HG03103 (cell line): ENCODE measurements at regions not wholly inside any gene's neighbourhood (a gene's known extent, or its start where the extent isn't known, plus 50 kb on each side); places are given as distances from the start of the nearest gene placed in this dataset.

Experiments used
- ATAC-seq: cut with Tn5 transposase; IDR thresholded peaks from one replicate; pipeline ENCODE4 v1.9.1; 2021; ENCODE audit warnings: low read depth; ENCODE audit not compliant: unreplicated experiment

DNA sequence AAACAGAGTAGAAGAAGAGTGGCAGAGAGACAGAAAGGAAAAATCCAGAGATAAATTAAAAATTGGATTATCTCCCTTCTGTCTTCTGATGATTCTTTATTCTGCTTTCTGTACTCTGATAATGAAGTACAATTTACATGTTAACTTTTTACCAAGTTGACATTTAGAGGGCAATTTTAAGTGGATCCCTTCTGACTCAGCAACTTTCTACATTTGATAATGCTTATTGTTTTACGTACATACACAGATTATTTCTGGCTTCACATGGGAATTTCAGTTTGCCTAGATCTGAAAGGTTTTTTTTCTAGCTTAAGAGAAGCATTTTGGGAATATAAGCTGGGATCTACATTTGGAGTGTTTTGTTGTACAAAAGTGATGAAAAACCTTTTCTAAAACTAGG is 491.3 kb downstream of the OTOL1 start:
- no peak for ATAC-seq

DNA sequence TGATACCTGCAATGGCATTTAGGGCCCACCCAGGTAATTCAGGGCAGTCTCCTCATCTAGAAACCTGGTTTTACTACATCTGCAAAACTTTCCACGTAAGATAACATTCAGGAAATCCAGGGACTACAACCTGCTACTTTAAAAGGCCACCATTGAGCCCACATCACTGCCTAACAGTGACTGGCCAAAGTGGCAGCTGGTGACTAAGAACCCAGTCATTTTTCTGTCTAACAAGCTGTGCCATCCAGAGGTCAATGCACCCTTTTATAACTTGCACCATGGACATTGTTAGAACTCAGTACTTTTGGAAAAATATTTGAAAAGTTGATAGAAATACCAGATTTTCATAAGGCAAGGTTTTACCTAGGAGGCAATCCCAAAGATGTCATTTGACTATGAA is 492.4 kb downstream of the OTOL1 start:
- no peak for ATAC-seq

GRCh38 chr3:161990036-161990435 is 493.4 kb downstream of the OTOL1 start:
- no peak for ATAC-seq

DNA sequence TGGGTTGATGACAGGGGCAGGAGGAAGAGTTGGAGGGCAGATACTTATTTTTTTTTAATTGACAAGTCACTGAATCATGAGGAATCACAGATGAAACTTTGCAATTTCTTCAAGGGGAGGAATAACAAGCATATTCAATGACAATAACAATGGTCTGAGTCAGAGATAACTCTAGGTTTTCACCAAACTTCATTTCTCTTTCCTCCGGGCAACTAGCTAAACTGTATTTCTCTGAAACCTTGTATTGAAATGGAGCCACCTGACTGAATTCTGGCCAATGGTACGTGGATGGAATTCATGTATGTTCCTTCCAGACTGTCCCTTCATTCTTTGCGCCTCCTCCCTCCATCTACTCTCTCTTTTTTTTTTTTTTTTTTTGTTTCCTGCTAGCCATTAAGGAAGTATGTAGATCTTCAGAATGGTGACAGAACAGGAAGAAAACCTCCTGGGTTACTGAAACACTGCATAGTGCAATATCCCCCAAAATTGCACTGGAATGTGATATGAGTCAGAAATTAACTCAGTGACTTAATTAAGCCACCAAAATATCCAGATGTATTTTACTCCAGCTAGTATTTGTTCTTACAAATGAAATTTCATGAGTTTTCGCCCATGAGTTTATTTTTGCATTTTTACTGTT is 495.4 kb downstream of the OTOL1 start:
- ATAC-seq = no peak

DNA sequence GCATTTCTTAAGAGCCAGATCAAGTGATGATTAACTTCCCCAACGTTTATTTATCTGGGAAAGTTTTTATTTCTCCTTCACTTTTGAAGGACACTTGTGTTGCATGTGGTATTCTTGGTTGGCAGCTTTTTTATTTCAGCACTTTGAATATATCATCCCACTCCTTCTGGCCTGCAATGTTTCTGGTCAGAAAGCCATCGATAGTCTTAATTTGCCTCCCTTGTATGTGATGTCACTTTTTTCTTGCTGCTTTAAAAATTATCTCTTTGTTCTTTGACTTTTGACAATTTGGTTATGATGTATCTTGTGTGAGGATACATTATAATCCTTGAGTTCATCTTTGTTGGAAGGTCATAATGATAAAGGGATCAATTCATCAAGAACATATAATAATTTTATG is 503.2 kb downstream of the OTOL1 start:
- no peak for ATAC-seq

DNA sequence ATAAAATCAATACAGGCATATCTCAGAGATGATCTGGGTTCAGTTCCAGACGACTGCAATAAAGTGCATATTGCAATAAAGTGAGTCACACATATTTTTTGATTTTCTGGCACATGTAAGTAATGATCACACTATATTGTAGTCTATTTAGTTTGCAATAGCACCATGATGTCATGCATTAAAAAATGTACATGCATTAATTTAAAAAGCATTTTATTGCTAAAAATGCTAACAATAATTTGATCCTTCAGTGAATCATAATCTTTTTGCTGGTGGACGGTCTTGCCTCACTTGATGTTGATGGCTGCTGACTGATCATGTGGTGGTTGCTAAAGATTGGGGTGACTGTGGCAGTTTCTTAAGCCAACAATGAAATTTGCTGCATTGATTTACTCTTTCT is 511.1 kb downstream of the OTOL1 start:
- no peak for ATAC-seq

GRCh38 chr3:162012633-162013032 is 516.0 kb downstream of the OTOL1 start:
- no peak for ATAC-seq

DNA sequence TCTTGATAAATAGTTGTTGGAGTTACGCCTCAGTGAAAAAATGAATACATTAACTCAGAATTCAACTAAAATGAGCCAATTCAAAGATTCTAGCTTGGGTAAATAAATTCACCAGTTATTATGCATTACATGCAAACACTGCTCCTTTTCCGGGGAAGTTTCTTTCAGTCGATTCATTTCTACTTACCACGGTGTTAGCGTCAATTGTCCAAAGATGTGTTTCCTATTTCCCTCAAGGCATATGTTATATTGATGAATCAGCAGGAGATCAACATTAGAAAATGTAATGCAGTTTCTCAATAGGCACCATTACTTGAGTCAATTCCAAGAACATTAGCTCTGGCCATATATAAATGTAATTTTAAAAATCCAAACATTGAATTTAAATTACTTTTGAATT is 517.7 kb downstream of the OTOL1 start:
- no peak for ATAC-seq

GRCh38 chr3:162015856-162016255 is 519.2 kb downstream of the OTOL1 start:
- no peak for ATAC-seq

- no peak for ATAC-seq
Measured at GRCh38 chr3:162019817-162020216, 523.2 kb downstream of the OTOL1 start.

GRCh38 chr3:162021206-162021605 is 524.6 kb downstream of the OTOL1 start:
- no peak for ATAC-seq

GRCh38 chr3:162022911-162023310 is 526.3 kb downstream of the OTOL1 start:
- no peak for ATAC-seq

DNA sequence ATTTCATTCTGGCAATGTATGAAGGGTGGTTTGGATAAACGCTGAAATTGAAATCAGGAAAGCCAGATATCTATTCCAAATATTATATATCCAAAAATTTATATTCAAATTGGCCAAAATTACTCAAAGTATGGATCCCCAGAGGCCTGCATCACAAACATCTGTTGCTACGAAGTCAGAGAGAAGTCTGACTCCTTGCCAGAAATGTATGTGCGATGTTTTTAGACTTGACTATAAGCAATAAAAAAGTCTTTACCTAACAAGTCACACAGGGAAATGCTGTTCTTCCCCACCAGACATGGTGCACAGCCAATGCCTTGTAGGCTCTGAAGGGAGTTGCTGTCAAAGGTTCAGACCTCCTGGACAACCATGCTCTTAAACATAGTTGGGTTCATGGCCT is 533.1 kb downstream of the OTOL1 start:
- no peak for ATAC-seq

DNA sequence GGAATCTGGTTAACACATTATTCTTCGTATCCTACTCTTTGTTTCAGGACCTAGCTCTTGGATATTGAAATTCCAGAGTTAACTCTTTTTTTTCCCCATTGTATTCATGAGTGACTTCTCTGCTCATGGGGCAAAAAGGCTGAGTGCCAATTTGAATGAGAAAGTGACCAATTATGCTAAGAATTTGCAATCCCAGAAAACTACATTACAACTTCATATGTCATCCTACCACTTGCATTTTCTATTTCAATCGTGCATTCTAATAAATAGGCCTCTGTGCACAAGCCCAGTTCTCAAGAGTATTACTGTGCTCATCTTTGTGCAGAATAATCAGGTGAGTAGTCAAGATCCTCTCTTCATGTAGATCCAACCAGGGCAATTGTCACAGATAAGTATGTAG is 537.8 kb downstream of the OTOL1 start:
- no peak for ATAC-seq

DNA sequence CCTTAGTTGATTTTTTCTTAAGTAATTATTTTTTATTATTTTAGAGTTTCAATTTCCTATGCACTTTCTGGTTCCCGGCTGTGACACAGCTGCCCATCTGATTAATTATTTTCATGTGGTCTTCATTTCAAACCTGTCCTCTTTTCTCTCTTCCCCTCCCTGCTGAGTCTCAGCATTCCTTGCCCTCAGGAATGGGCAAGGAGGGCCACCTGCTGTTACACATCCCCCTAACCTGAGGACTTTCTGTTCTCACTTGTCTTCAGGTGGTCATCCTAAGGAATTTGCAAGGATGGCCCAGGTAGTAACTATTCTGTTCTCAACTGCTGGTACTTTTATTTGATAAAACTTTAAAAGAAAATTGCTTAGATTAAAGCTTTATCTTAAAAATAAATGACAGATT is 545.0 kb downstream of the OTOL1 start:
- no peak for ATAC-seq

DNA sequence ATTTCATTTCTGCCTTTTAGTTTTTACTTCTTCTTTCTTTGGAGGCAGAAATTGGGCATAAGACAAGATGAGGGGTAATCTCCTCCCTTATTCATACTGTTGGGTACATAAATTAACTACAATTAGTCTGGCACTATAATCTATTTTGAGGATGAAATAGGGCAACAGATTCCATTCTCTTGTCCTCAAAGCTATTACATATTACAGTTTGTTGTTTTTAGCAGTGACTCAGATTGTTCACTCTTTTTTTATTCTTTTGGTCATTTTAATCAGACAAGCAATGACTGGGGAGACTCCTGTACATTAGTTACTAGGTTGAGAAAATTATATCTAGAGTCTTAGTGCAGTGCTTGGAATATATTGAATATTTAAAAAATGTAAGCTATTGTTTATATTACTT is 556.0 kb downstream of the OTOL1 start:
- ATAC-seq = no peak

- no peak for ATAC-seq
Measured at GRCh38 chr3:162072656-162073164, 576.1 kb downstream of the OTOL1 start.

DNA sequence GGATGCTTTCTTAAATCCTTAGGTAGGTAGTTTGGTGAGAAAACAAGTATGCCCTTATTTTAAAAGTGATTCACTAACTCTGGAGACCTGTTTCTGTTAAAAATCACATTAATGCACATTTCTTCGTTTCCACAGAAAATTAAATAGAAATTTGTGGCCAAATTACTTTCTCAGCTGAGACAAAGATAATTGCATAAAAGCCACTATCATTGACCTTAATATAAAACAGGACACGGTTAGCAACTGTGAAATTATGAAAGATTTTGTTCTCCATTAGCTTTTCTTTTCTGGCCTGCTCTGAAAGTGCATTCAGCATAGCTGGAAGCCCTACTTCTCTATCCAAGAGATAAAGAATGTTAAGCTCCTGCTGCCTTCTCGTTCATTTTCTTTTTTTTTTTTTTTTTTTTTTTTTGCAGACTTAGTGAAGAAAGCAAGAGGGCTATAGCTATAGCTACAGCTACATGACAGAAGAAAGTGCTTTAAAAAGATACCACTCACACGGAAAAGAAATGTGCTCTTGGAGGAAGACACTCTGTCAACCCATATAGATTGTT is 576.9 kb downstream of the OTOL1 start:
- ATAC-seq = no peak

DNA sequence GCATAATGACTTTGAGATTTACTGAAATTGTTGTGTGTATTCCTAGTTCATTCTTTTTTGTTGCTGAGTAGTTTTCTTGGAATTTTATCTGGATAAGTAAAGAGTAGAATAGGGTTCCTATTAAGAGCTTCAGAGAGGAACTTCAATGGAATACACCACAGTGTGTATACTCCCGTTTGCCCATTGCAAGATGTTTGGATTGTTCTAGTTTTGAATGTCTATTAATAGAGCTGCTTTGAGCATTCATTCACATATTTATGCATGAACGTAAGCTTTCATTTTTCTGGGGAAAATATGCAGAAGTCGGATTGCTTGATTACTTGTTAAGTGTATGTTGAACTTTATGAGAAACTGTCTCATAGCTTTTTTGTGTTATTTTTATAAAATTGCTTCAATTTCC is 580.5 kb downstream of the OTOL1 start:
- no peak for ATAC-seq

- ATAC-seq = no peak
Measured at GRCh38 chr3:162082516-162082915, 585.9 kb downstream of the OTOL1 start.

GRCh38 chr3:162087361-162087760 is 590.8 kb downstream of the OTOL1 start:
- no peak for ATAC-seq

DNA sequence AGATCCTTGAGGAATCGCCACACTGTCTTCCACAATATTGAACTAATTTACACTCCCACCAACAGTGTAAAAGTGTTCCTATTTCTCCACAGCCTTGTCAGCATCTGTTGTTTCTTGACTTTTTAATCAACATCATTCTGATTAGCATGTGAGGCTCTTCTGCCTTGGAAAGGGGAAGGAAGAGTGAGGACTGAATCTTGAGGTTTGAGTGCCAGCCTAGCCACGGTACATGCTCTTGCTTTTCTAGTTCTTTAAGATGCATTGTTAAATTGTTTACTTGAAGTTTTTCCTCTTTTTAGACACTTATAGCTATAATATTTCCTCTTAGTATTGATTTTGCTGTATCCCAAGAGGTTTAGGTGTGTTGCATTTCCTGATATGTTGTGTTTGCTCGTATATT is 596.1 kb downstream of the OTOL1 start:
- ATAC-seq = no peak

DNA sequence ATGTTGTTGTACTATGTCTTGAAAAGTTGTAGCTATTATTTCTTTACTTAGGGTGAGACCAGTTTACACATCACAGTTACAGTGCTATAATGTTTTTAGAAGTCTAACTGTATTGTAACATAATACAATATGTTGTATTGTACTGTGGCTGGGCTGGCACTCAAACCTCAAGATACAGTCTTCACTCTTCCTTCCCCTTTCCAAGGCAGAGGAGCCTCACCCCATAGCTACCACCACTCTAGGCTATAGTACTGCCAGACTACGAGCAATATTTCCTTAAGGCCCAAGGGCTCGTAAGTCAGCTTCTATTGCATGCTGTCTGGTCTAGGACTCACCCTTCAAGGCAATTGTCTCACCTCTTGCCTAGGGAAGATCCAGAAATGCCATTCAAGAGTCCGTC is 597.7 kb downstream of the OTOL1 start:
- no peak for ATAC-seq
